SK-N-SH (cell line): ENCODE measurements at regions not wholly inside any gene's neighbourhood (a gene's known extent, or its start where the extent isn't known, plus 50 kb on each side); places are given as distances from the start of the nearest gene placed in this dataset.

Experiments
- CTCF ChIP-seq: fragments of 200-600 bp; sonication (generic); IDR thresholded peaks from 2 replicates; pipeline ENCODE4 v1.6.1; 2017; ENCODE audit warnings: antibody characterized with exemption, mild to moderate bottlenecking, moderate library complexity
- JUND ChIP-seq: IDR thresholded peaks from 2 replicates; pipeline ENCODE4 v1.4.0; 2012
- MAX ChIP-seq: IDR thresholded peaks from 2 replicates; pipeline ENCODE4 v1.4.0; 2012; ENCODE audit warnings: low read depth
- POLR2AphosphoS5 ChIP-seq: IDR thresholded peaks from 2 replicates; pipeline ENCODE4 v1.6.1; 2012; ENCODE audit warnings: low read depth, low read length
- RCOR1 ChIP-seq: fragments of 150-350 bp; IDR thresholded peaks from 2 replicates; pipeline ENCODE4 v1.6.1; 2017; ENCODE audit warnings: antibody characterized with exemption, low read length

- no peak for TF ChIP-seq MAX
- no peak for TF ChIP-seq CTCF
- TF ChIP-seq POLR2AphosphoS5, result no peak
- no peak for TF ChIP-seq JUND
- TF ChIP-seq RCOR1, result no peak
Measured at GRCh38 chr5:156223547-156223946, 103.4 kb upstream of the SGCD start.
